Breast epithelium (tissue), 4 donors: ENCODE measurements at regions not wholly inside any gene's neighbourhood (a gene's known extent, or its start where the extent isn't known, plus 50 kb on each side); places are given as distances from the start of the nearest gene placed in this dataset.

Source experiments
- DNase-seq, 2 donors: peaks; one replicate each; pipeline ENCODE4 v3.0.0-alpha.2; 2019; ENCODE audit warnings: low spot score in 2 of 2
- H3K27ac ChIP-seq, 2 donors: fragments of 200-600 bp; sonication (generic) in 1 of 2; one replicate each; pipeline ENCODE4 v1.5.1; 2016 to 2019; ENCODE audit warnings: mild to moderate bottlenecking in 1 of 2
- H3K27me3 ChIP-seq, 2 donors: fragments of 200-600 bp; sonication (generic) in 1 of 2; one replicate each; pipeline versions ENCODE4 v1.5.1 to v1.6.0; 2017 to 2019; ENCODE audit warnings: control low read depth in 1 of 2, mild to moderate bottlenecking in 1 of 2
- H3K36me3 ChIP-seq: fragments of 200-600 bp; one replicate; pipeline ENCODE4 v1.5.1; 2019
- H3K4me1 ChIP-seq, 2 donors: fragments of 200-600 bp; sonication (generic); one replicate each; pipeline ENCODE4 v1.5.1; 2016 to 2019; ENCODE audit warnings: control low read depth in 1 of 2
- H3K4me3 ChIP-seq, 3 donors: fragments of 200-600 bp; sonication (generic); 1 replicate in 2 of 3; 2 replicates in 1 of 3; pipeline ENCODE4 v1.5.1; 2016 to 2019; ENCODE audit warnings: mild to moderate bottlenecking in 3 of 3, moderate library complexity in 2 of 3
- H3K9me3 ChIP-seq, 2 donors: fragments of 200-600 bp; sonication (generic) in 1 of 2; one replicate each; pipeline ENCODE4 v1.5.1; 2016 to 2019; ENCODE audit warnings: control low read depth in 1 of 2
- CTCF ChIP-seq, 3 donors: fragments of 450-650 bp; IDR thresholded peaks; one replicate each; pipeline ENCODE4 v1.5.1; 2016 to 2017; ENCODE audit warnings: antibody characterized with exemption in 3 of 3, mild to moderate bottlenecking in 3 of 3, moderate library complexity in 3 of 3
- POLR2A ChIP-seq: fragments of 450-650 bp; IDR thresholded peaks from one replicate; pipeline ENCODE4 v1.6.1; 2016; ENCODE audit warnings: antibody characterized with exemption, mild to moderate bottlenecking, moderate library complexity
- POLR2AphosphoS5 ChIP-seq, 3 donors: sonication (generic); formaldehyde crosslinking; IDR thresholded peaks; one replicate each; pipeline ENCODE4 v1.6.1; 2017; ENCODE audit warnings: antibody characterized with exemption in 3 of 3
- intact Hi-C: fragments of 100-400 bp; cut with DNase I; formaldehyde crosslinking; loops from one replicate; pipeline ENCODE4 v1.15.1; 2023; ENCODE audit warnings: low total_unique reads

GRCh38 chr2:156800781-156801361, 364.7 kb downstream of the GPD2 start:
- TF ChIP-seq POLR2AphosphoS5 (IDR thresholded peaks at IDR 0.05) (no peak), CTCF (IDR thresholded peaks at IDR 0.05) (no peak), POLR2A (no peak)
- Histone ChIP-seq H3K4me1 (no peaks in the 10 kb centered on the region), H3K4me3 (no peak overlapping the region), H3K36me3 (no peaks in the 10 kb centered on the region), H3K9me3 (no peaks in the 10 kb centered on the region), H3K27ac (peak overlapping the region; percentile 6 to 36), H3K27me3 (no peaks in the 10 kb centered on the region)
- DNase-seq, result no peak
- intact Hi-C loops, result no loop called here

GRCh38 chr2:156803243-156803642, 367.1 kb downstream of the GPD2 start:
- H3K36me3 ChIP-seq, result no peaks in the 10 kb centered on the region
- intact Hi-C loops, result no loop called here
- H3K9me3 ChIP-seq, result peaks cover 0 to 10% of the 10 kb centered on the region in 2 donors
- no peaks in the 10 kb centered on the region for H3K4me1 ChIP-seq
- no peaks in the 10 kb centered on the region for H3K27me3 ChIP-seq
- no peak for DNase-seq
- H3K4me3 ChIP-seq, result peak overlapping the region in 2 of 3 donors; percentile 35 to 57
- peak overlapping the region; percentile 42 to 66 for H3K27ac ChIP-seq
- TF ChIP-seq POLR2AphosphoS5 (IDR thresholded peaks at IDR 0.05) (no peak), CTCF (IDR thresholded peaks at IDR 0.05) (no peak), POLR2A (no peak)

- no peak overlapping the region for H3K27ac ChIP-seq
- no peak overlapping the region for H3K4me3 ChIP-seq
- peaks cover 0 to 10% of the 10 kb centered on the region in 2 donors for H3K9me3 ChIP-seq
- H3K36me3 ChIP-seq, result no peaks in the 10 kb centered on the region
- TF ChIP-seq POLR2A (no peak), POLR2AphosphoS5 (IDR thresholded peaks at IDR 0.05) (no peak), CTCF (IDR thresholded peaks at IDR 0.05) (no peak)
- intact Hi-C loops, result no loop called here
- DNase-seq, result no peak
- no peaks in the 10 kb centered on the region for H3K27me3 ChIP-seq
- H3K4me1 ChIP-seq, result no peaks in the 10 kb centered on the region
Observed at GRCh38 chr2:156803967-156804366, 367.8 kb downstream of the GPD2 start.

GRCh38 chr2:156810094-156810493, 373.9 kb downstream of the GPD2 start:
- DNase-seq, result no peak
- Histone ChIP-seq H3K27ac (no peak overlapping the region), H3K4me3 (no peak overlapping the region), H3K36me3 (no peaks in the 10 kb centered on the region), H3K4me1 (no peaks in the 10 kb centered on the region), H3K9me3 (peaks cover 0 to 10% of the 10 kb centered on the region in 2 donors), H3K27me3 (no peaks in the 10 kb centered on the region)
- no peak for TF ChIP-seq CTCF (IDR thresholded peaks at IDR 0.05)
- TF ChIP-seq POLR2A, result no peak
- TF ChIP-seq POLR2AphosphoS5 (IDR thresholded peaks at IDR 0.05), result no peak
- intact Hi-C loops, result no loop called here

- no peaks in the 10 kb centered on the region for H3K36me3 ChIP-seq
- no peak overlapping the region for H3K27ac ChIP-seq
- no peaks in the 10 kb centered on the region for H3K9me3 ChIP-seq
- TF ChIP-seq POLR2A (no peak), CTCF (IDR thresholded peaks at IDR 0.05) (no peak), POLR2AphosphoS5 (IDR thresholded peaks at IDR 0.05) (no peak)
- no peak for DNase-seq
- intact Hi-C loops, result no loop called here
- no peak overlapping the region for H3K4me3 ChIP-seq
- no peaks in the 10 kb centered on the region for H3K27me3 ChIP-seq
- H3K4me1 ChIP-seq, result no peaks in the 10 kb centered on the region
Observed at GRCh38 chr2:156812496-156812895, 376.3 kb downstream of the GPD2 start.
